ENCODE measurements at regions not wholly inside any gene's neighbourhood (a gene's known extent, or its start where the extent isn't known, plus 50 kb on each side); places are given as distances from the start of the nearest gene placed in this dataset.

DNA sequence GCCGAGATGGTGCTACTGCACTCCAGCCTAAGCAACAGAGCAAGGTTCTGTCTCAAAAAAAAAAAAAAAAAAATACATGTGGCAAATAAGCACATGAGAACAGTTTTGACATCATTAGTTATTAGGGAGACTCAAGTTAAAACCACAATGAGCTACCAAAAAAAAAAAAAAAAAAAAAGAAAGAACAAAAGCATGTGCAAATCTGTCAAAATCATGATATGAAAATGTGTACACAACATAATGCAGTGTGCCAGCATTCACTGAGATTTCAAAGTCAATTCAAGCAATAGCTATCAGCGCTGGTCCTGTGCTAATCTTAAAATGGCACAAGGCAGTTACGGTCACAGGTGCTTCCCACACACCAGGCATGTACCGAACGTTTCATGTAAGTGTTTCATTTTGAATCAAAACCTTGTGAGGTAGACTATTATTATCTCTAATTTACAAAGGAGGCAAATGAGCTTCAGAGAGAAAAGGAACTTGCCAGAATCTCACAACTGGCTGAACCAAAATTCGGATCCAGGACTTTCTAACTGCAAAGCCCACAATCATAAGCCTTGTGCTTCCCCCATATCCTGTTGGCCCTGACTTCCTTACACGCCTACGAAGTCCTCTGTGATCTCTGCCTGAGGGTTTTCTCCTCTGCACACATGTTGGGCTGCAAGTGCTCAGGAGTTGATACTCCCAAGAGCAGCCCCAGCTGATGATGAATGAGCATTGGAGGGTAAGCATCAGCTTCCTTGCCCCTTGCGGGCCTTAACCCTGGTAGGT is 200.1 kb upstream of the PROK2 start:
- TF ChIP-seq, protein P1, sequence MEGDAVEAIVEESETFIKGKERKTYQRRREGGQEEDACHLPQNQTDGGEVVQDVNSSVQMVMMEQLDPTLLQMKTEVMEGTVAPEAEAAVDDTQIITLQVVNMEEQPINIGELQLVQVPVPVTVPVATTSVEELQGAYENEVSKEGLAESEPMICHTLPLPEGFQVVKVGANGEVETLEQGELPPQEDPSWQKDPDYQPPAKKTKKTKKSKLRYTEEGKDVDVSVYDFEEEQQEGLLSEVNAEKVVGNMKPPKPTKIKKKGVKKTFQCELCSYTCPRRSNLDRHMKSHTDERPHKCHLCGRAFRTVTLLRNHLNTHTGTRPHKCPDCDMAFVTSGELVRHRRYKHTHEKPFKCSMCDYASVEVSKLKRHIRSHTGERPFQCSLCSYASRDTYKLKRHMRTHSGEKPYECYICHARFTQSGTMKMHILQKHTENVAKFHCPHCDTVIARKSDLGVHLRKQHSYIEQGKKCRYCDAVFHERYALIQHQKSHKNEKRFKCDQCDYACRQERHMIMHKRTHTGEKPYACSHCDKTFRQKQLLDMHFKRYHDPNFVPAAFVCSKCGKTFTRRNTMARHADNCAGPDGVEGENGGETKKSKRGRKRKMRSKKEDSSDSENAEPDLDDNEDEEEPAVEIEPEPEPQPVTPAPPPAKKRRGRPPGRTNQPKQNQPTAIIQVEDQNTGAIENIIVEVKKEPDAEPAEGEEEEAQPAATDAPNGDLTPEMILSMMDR (conservative IDR thresholded peaks at IDR 0.05; ENCODE audit: low read depth, low read length), result no peak
- TF ChIP-seq EZH2 (IDR thresholded peaks at IDR 0.05; ENCODE audit: borderline replicate concordance, low read depth, low read length, poor library complexity, severe bottlenecking), result no peak
